Omental fat pad (tissue), 3 donors: ENCODE measurements at regions not wholly inside any gene's neighbourhood (a gene's known extent, or its start where the extent isn't known, plus 50 kb on each side); places are given as distances from the start of the nearest gene placed in this dataset.

ENCODE experiments used
- ATAC-seq: fragments of 150-250 bp; one replicate; pipeline ENCODE4 v1.9.1; 2016; ENCODE audit warnings: mild to moderate bottlenecking, moderate library complexity; ENCODE audit not compliant: low FRiP score
- DNase-seq: peaks from one replicate; pipeline ENCODE4 v3.0.0-alpha.2; 2019; ENCODE audit warnings: low spot score
- TF ChIP-seq, protein P1 (sequence below), 3 donors: fragments of 450-650 bp; IDR thresholded peaks; one replicate each; pipeline ENCODE4 v1.5.1; 2016 to 2017; ENCODE audit warnings: antibody characterized with exemption in 3 of 3, mild to moderate bottlenecking in 3 of 3, moderate library complexity in 2 of 3

DNA sequence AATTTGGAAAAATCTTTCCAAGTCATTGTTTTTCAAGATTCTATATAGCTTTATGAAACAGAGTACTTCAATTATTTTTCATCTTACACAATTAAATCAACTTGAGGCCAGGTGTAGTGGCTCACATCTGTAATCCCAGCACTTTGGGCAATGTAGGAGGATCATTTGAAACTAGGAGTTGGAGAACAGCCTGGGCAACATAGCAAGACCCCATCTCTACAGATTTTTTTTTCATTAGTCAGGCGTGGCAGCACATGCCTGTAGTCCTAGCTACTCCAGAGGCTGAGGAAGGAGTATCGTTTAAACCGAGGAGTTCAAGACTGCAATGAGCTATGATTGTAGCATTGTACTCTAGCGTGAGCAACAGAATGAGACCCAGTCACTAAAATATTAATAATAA, 72.9 kb downstream of the BMP4 start:
- TF ChIP-seq, protein P1, sequence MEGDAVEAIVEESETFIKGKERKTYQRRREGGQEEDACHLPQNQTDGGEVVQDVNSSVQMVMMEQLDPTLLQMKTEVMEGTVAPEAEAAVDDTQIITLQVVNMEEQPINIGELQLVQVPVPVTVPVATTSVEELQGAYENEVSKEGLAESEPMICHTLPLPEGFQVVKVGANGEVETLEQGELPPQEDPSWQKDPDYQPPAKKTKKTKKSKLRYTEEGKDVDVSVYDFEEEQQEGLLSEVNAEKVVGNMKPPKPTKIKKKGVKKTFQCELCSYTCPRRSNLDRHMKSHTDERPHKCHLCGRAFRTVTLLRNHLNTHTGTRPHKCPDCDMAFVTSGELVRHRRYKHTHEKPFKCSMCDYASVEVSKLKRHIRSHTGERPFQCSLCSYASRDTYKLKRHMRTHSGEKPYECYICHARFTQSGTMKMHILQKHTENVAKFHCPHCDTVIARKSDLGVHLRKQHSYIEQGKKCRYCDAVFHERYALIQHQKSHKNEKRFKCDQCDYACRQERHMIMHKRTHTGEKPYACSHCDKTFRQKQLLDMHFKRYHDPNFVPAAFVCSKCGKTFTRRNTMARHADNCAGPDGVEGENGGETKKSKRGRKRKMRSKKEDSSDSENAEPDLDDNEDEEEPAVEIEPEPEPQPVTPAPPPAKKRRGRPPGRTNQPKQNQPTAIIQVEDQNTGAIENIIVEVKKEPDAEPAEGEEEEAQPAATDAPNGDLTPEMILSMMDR (IDR thresholded peaks at IDR 0.05), result no peak
- DNase-seq (no peak), ATAC-seq (no peak)

DNA sequence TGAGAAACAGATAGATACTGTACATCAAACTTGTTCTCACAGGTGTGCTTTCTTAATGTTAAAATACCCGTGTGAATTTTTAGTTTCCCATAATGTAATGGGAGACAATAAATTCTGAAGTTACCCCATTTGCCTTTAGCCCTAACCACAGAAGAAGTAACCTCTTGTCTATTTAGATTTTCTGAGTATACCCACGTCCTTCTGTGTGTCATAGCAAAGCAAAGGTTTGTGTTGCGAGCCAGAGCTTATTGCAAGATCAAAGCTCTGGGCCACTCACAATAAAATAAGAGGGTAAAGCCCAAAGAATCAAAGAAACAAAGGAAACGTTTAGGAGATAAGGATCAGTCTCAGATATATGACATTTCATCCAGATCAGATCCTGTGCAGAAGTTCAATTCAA, 73.9 kb downstream of the BMP4 start:
- ATAC-seq (no peak), DNase-seq (no peak)

DNA sequence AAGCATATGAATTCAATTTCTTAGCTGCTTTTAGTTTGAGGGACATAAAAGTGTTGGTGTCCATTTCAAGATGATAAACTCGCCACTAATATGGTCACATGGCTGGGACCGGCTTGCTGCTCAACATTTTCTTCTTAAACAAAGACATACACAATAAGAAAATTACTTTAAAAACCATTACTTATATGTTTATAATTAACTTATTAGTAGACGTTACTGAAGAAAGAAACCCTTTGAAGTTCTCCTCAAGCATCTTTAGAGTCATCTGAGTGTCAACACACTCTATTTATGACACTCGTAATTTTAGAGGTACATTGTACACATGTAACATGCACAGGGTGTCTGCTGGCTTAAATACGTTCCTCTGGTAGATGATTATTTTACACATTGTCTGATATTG, 74.7 kb downstream of the BMP4 start:
- ATAC-seq, result no peak
- TF ChIP-seq, protein P1 (IDR thresholded peaks at IDR 0.05), result no peak
- no peak for DNase-seq

More for the DNA sequence above, 73.9 kb downstream of the BMP4 start:
- TF ChIP-seq, protein P1 (IDR thresholded peaks at IDR 0.05), result no peak

DNA sequence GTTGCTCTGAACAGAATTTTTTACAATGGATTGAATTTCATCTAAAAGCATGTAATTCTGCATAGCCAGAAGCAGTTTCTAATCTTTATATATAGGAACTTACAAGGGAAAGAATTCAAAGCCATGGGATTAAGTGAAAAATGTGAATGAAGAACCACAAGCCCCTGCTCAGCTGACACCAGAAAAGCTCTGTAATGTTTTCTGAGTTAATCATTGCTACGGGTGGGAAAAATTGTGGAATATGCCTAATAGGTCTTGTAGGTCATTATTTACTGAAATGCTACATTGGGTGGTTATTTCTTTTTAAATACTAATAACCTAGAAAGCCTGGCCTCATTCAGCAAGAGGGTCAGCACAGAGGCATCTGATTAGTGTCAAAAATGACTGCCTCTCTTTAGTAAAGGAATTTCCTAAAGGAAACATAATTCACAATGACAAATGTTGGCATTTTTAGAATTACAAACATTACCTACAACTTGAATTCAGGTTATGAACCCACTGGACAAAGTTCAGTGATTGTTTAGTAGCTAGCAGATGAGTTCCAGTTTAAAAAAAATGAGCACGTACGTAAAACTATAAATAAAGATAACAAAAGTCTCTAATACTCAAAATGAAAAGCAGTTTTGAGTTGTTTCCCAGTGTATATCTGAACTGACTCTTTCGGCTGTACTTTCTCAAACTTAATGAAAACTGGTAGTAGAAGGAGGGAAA, 75.3 kb downstream of the BMP4 start:
- ATAC-seq (no peak), DNase-seq (no peak)
- TF ChIP-seq, protein P1 (IDR thresholded peaks at IDR 0.05), result no peak

DNA sequence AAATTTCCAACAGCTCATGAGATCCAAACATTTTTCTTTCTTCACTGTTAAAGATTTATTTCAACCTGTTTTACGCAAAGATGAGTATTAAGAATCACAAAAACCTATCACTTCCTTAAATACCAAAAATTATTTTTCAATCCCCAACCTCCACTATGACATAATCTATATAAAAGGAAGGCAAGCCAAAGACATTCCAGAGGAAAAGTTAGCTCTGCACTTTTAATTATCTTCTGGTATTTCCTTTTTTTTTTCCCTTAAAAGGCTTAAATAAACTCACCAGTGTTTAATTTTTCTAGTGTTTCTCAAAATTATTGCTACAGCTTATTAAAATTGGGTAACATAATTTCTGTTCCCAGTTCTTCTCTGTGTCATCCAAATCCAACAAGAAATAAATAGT, 75.9 kb downstream of the BMP4 start:
- ATAC-seq (no peak), DNase-seq (no peak)
- TF ChIP-seq, protein P1 (IDR thresholded peaks at IDR 0.05), result no peak

DNA sequence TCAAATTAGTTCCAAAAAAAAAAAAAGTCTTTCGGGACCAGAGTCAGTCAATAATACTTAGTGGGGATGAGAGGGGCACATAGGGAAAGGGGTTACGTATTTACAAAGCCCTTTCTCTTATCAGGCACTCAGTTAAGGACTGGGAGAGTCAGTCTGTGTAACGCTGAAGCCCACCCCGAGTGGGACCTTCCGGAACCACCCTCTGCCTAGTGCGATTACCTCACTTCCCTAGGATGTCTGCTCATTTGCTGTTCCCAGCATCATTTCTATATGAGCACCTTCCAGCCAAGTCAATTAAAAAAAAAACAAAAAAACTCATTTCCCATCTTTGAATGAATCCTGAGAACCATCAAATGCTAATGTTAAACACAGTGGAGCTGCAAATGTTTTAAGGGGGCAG, 76.9 kb downstream of the BMP4 start:
- DNase-seq, result no peak
- ATAC-seq, result no peak
- TF ChIP-seq, protein P1 (IDR thresholded peaks at IDR 0.05), result no peak

DNA sequence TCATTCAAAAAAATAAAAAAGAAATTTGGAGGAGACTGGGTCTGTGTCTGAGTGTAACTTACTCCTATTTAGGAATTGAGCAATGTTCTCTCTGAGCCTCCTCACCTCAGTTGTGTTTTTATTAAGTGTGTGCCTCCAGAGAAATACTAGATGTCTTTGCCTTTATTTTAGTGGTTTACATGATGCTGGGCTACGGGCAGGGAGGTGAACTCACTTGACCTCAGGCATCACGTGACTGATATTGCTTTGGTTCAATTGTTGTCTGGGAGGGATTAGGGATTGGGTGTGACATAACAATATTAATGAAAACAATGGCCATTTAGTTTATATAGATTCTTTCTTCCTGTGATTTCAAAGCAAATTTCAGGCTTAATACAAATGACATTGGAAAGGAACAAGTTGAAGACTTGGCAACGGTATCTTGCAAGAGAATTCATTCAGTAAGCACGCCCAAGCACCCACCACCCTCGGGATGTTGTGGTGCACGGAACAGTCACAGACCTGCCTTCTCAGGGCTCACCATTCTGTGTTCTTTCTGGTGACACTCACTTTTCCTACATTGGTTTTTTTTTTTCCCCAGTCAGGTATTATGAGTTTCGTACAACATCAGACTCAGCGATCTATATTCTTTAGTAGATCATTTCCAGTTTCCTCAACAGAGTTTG, 77.5 kb downstream of the BMP4 start:
- no peak for ATAC-seq
- TF ChIP-seq, protein P1 (IDR thresholded peaks at IDR 0.05), result no peak
- no peak for DNase-seq
